GM12874 (cell line): ENCODE measurements at regions not wholly inside any gene's neighbourhood (a gene's known extent, or its start where the extent isn't known, plus 50 kb on each side); places are given as distances from the start of the nearest gene placed in this dataset.

Source experiments
- TF ChIP-seq, protein P1 (sequence below): IDR thresholded peaks from 2 replicates; pipeline ENCODE4 v1.5.1; 2011; ENCODE audit warnings: low read depth, mild to moderate bottlenecking, control low read depth, low read length, moderate library complexity; ENCODE audit not compliant: insufficient read depth

GRCh38 chr3:81336470-81336869 lies 425.0 kb downstream of the GBE1 start:
- TF ChIP-seq, protein P1, sequence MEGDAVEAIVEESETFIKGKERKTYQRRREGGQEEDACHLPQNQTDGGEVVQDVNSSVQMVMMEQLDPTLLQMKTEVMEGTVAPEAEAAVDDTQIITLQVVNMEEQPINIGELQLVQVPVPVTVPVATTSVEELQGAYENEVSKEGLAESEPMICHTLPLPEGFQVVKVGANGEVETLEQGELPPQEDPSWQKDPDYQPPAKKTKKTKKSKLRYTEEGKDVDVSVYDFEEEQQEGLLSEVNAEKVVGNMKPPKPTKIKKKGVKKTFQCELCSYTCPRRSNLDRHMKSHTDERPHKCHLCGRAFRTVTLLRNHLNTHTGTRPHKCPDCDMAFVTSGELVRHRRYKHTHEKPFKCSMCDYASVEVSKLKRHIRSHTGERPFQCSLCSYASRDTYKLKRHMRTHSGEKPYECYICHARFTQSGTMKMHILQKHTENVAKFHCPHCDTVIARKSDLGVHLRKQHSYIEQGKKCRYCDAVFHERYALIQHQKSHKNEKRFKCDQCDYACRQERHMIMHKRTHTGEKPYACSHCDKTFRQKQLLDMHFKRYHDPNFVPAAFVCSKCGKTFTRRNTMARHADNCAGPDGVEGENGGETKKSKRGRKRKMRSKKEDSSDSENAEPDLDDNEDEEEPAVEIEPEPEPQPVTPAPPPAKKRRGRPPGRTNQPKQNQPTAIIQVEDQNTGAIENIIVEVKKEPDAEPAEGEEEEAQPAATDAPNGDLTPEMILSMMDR = no peak

GRCh38 chr3:81326245-81326644 lies 435.2 kb downstream of the GBE1 start:
- TF ChIP-seq, protein P1 = no peak

DNA sequence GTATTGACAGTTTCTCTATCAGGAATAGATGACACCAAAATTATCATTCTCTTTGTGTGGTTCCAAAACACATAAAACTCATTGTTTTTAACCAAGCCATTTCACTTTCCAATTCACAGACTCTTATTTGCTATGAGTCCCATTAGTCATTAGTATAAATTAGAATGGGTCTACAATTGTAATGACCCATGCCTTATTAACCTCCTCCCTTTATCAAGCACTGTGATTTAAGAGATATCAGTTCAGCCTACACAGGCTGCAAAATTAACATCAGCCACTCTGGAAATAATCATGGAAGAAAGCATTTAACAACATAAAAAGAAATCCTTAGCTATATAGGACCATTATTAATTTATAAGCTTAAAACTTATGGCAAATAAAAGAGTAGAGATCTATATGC lies 440.6 kb downstream of the GBE1 start:
- TF ChIP-seq, protein P1 = no peak

DNA sequence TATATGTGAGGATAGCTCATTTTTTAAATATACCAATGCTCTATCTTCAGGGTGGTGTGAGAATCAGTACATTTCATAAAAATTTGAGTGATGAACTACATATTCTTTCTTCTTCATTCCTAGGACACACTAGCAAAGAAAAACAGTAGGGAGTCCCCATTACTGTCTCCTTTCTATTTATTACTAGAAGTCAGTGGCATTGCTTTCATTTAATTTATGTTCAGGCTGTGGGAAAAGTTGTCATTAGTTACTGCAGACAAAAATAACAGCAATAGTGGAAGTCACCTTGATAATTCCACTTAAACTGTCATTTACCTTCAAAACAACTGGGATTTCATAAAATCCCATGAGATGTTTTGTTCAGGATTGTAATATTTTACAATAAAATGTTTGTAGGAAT lies 446.4 kb downstream of the GBE1 start:
- TF ChIP-seq, protein P1 = no peak

DNA sequence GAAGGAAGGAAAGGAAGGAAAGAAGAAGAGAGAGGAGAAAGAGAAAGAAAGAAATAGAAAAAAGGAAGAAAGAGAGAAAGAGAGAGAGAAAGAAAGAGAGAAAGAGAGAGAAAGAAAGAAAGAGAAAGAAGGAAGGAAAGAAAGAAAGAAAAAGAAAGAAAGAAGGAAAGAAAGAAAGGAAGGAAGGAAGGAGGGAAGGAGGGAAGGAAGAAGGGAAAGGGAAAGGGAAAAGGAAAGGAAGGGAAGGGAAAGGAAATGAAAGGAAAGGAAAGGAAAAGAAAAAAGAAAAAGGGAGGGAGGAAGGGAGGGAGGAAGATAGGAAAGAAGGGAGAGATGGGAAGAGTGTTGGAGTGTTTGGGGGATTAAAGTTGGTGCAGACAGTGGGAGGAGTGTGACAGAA lies 450.1 kb downstream of the GBE1 start:
- TF ChIP-seq, protein P1 = no peak

- TF ChIP-seq, protein P1 = no peak
These were observed 453.1 kb downstream of the GBE1 start for GRCh38 chr3:81308306-81308705.

- TF ChIP-seq, protein P1 = no peak
These were observed 454.2 kb downstream of the GBE1 start for GRCh38 chr3:81307221-81307620.

GRCh38 chr3:81303321-81303720 lies 458.1 kb downstream of the GBE1 start:
- TF ChIP-seq, protein P1 = no peak
